RKO (cell line): ENCODE measurements at regions not wholly inside any gene's neighbourhood (a gene's known extent, or its start where the extent isn't known, plus 50 kb on each side); places are given as distances from the start of the nearest gene placed in this dataset.
"Not testable (repeated sequence)": the region's sequence is repeated elsewhere in the genome, so short reads cannot be mapped to it uniquely, and the experiment has no call there.

Source experiments
- DNase-seq: peaks from one replicate; pipeline ENCODE4 v3.0.0-alpha.2; 2016; ENCODE audit warnings: low spot score

DNA sequence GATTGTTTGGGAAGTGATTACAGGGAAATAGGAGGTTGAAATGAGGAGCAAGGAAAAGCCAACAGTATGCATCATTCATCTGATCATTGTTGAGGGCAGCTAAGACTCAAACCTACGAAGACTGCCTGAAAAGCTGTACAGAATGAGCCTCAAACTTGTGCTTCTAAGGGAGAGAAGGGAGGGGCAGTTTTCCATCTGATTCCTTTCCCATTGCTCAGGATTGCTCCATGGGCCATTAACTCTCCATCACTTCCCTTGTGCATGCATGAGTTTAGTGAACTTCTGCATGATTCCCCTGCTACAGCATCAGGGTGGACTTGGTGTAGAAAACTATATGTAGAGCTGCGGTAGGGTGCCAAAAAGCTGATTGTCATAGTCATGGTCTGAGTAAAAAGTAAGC lies 742.7 kb upstream of the SLC35B3 start:
- DNase-seq, result no peak

- DNase-seq, result no peak
Measured at GRCh38 chr6:9173229-9173628, 737.9 kb upstream of the SLC35B3 start.

DNA sequence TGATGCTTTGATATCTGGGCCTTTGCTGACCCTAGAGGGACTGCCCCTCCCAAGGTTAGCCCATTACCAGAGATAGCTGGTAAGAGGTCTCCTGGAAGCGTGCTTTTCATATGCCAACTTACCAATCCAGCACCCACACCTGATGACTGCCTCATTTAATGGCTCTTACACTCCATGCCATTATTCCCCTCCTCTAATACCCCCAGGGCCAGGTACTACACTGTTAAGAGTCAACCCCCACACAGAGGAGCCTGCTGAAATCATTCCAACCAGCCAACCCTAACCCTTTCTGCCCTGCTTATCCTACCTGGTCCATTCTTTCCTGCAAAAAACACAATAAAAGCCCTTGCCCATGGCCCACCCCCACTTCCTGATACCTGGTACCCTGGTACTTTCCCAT lies 736.8 kb upstream of the SLC35B3 start:
- DNase-seq, result no peak

DNA sequence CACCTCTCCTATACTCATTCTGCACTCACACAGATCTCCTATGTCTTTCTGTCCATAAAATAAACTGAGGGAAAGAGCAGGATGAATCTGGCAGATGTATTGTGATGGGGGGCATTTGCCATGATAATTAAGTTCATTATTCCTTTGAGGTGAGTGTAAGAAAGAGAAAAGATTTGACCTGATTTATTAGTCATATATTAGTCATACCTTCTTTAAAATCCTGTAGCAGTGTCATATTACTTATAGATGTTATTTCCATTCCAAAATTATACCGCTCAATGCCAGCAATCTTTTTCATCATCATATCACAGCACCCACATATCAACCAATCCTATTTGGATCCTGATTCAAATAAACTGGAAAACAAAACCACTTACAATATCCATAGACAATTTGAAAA lies 733.3 kb upstream of the SLC35B3 start:
- no peak for DNase-seq

GRCh38 chr6:9161731-9162130 lies 726.4 kb upstream of the SLC35B3 start:
- no peak for DNase-seq

GRCh38 chr6:9159051-9159450 lies 723.7 kb upstream of the SLC35B3 start:
- DNase-seq, result no peak

GRCh38 chr6:9155836-9156235 lies 720.5 kb upstream of the SLC35B3 start:
- DNase-seq, result no peak

DNA sequence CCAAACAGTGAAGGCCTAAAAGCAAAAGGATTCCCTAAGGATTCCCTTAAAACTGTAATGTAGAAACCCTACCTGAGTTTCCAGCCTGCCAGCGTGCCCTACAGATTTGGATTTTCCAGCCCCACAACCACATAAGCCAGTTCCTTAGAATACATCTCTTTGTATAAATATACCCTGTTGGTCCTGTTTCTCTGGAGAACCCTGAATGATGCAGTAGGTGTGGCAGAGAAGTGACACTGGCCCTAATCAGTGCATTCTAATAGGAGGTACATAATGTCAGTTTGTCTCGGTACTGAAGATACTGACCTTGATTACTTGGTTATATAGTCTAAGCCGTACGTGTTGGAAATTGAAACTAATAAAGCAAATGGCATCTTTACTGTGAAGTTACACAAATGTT lies 707.8 kb upstream of the SLC35B3 start:
- DNase-seq, result no peak

GRCh38 chr6:9140951-9141460 lies 705.7 kb upstream of the SLC35B3 start:
- no peak for DNase-seq

GRCh38 chr6:9140172-9140571 lies 704.8 kb upstream of the SLC35B3 start:
- no peak for DNase-seq

DNA sequence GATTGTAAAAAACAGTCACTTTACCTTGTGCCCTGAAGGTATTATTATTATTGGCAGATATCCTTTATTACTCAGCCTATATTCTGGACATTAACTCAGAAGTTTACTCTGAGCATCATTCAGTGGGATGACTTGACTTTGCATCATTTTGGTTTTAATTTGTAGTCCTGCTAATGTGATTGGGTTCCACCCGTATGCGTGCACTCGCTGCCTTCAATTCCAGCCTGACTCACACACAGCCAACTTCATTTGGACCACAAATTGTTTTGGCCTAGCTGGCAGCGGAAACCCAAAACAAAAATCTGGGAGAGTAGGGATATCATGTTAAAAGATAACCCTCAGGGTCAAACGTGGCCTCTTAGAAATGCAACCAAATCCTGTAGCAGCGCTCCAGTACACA lies 704.4 kb upstream of the SLC35B3 start:
- DNase-seq, result no peak

DNA sequence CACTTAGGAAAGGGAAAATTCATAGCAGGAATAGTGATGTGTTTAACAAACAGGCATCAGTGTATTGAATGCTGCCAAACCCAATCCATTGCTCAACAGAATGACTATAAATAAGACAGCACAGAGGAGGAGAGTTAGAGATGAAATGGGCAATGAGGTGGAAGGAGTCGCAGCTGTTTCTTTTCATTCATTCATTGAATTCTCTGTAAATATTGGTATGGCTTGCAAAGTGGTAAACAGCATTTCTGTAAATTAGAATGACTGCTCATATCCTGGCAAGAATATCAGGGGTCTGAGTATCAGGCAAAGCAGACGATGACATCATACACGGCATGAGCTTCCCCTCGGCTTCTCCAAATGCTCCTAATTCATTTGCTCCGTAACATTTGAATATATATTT lies 703.6 kb upstream of the SLC35B3 start:
- DNase-seq, result no peak

GRCh38 chr6:9136141-9136822 lies 700.9 kb upstream of the SLC35B3 start:
- no peak for DNase-seq

GRCh38 chr6:9131616-9132015 lies 696.3 kb upstream of the SLC35B3 start:
- no peak for DNase-seq

DNA sequence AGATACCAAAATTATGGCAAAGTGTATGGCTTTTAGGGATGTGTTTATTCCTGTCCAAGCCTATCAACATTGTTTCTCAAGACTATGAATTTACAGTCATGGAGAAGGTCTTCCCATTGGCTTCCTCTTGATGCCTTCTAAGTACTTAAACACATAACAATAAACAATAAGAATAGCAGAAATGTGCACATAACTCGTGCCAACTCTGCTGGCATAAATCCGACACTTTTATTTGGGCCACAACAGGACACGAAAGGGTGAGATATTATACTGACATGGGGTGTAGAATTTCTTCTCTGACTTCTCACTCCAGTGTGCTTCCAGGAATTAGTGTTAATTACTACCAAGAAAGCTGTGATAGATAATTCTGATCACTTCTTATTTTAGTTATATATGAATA lies 695.9 kb upstream of the SLC35B3 start:
- no peak for DNase-seq

DNA sequence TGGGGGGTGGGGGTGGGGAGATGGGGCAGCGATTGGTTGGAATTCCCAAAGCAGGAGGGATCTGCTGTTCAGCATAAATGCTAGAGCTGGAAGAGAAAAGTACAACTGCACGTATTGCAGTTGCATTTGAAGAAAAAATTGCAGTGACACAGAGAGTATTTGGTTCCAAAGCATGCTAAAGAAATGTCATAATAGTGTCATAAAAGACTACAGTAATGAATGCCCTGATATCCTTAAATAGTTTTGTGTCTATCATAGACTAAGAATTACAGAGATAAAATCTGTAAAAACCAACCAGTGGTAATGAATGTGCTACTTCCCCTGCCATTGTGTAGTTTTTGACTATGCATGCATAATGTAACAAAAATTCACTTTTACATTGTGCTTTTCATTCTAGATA lies 693.6 kb upstream of the SLC35B3 start:
- DNase-seq, result no peak

DNA sequence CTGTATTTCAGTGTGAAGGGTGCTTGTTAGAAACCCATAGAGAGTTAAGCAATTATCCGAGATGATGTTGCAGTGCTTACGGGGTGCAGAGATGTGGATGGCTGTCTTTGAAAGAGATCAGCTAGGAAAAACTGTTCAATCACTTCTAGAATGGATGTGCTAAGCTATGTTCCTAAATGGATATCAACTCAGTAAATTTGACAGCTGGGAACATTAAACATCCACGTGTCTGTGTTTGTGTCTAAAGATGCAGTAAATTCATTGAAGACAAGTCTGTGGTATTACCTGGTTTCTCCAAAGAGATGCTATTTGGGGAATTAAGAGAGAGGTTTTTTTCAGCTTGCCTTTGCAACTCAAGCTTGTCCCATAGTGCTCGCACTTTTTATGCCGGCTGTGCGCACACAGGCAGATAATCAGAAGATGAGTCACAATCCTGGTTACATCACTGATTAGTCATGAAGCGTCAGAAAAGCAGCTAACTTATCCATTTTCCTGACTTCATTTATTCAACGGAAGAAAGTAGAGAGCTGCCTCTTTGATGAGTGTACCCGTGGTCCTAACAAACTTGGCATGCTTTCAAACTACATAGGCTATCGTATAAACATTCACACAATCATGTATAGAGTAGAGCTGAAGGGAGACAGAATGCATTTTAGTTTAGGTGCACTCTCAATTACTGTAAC lies 691.7 kb upstream of the SLC35B3 start:
- peak; percentile 86 for DNase-seq

GRCh38 chr6:9126034-9126433 lies 690.7 kb upstream of the SLC35B3 start:
- DNase-seq, result not testable (repeated sequence)

DNA sequence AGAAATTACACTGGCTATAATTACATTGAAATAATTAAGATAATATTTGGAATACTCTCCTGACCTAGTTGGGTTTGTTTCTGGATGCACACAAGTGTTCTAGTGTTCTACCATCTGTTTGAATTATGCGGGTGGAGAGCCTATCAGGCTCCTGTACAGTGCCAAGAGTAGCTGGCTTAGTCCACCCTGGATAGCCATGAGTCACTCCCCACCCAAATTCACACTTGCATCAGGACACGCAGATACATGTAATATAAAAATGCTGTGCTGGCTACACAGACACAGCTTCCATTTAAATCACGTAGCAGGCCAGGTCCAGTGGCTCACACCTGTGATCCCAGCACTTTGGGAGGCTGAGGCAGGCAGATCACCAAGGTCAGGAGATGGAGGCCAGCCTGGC lies 686.2 kb upstream of the SLC35B3 start:
- DNase-seq, result no peak

GRCh38 chr6:9116026-9116425 lies 680.7 kb upstream of the SLC35B3 start:
- no peak for DNase-seq

- no peak for DNase-seq
Measured at GRCh38 chr6:9112544-9112943, 677.2 kb upstream of the SLC35B3 start.

- no peak for DNase-seq
Measured at GRCh38 chr6:9103876-9104521, 668.7 kb upstream of the SLC35B3 start.

DNA sequence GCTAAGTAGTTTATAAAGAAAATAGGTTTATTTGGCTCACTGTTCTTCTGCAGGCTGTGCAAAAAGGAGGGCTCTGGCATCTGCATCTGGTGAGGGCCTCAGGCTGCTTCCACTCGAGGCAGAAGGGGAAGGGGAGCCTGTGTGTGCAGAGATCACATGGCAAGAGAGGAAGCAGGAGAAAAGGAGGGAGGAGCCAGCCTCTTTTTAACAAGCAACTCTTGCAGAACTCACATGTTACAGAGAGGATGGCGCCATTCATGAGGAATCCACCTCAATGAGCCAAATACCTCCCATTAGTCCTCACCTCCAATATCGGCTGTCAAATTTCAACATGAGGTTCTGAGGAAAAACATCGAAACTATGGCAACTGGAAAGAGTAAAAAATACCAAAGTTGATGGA lies 666.6 kb upstream of the SLC35B3 start:
- no peak for DNase-seq
